Liver (tissue), 1 donor: ENCODE measurements at regions not wholly inside any gene's neighbourhood (a gene's known extent, or its start where the extent isn't known, plus 50 kb on each side); places are given as distances from the start of the nearest gene placed in this dataset.

Source experiments
- MAX ChIP-seq: IDR thresholded peaks from 2 replicates; pipeline ENCODE4 v1.6.1; 2016; ENCODE audit warnings: antibody characterized with exemption
- ZBTB33 ChIP-seq: IDR thresholded peaks from 2 replicates; pipeline ENCODE4 v1.6.1; 2016; ENCODE audit warnings: antibody characterized with exemption

- no peak for TF ChIP-seq MAX
- TF ChIP-seq ZBTB33: no peak
Measured at GRCh38 chr5:36777105-36777757, 99.3 kb upstream of the NIPBL start.
